ENCODE measurements at regions not wholly inside any gene's neighbourhood (a gene's known extent, or its start where the extent isn't known, plus 50 kb on each side); places are given as distances from the start of the nearest gene placed in this dataset.

DNA sequence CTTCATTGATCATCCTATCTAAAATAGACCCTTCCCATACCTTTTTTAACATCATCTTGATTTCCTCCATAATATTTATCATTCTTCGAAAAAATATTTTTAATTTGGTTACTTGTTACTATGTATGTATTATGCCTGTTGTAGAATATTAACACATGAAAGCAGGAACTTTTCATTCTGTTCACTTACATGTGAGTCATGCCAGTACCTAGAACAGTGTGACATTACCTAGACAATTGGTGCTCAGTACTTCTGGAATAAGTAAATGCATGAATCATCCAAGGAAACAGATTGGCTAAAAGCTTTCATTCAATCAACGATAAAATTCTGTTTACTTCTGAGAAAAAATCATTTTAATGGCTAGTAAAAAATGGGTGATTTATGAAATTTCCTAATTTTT is 76.4 kb downstream of the CXXC4 start:
- no peak for DNase-seq

DNA sequence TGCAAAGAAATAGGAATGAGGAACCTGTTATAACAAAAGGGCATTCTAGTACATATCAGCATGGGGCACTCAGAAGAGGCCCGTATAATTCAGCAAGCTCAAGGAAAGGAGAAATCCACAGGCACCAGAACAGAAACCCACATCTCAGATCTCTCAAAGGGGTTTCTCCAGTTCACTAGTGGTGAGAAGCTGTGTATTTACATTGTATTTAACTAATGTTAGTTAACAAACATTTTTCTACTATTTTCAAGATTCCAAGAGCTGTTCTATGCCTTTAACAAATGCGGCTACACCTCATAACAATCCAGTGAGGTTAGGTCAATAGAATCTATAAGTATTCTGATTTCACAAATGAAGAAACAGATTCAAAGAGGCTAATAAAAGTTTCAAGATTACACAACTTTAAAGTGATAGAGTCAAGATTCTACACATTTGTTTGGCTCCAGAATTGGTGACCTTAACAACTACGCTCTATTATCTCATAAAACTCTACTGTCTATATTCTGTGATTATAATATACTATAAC is 77.3 kb downstream of the CXXC4 start:
- DNase-seq: no peak

DNA sequence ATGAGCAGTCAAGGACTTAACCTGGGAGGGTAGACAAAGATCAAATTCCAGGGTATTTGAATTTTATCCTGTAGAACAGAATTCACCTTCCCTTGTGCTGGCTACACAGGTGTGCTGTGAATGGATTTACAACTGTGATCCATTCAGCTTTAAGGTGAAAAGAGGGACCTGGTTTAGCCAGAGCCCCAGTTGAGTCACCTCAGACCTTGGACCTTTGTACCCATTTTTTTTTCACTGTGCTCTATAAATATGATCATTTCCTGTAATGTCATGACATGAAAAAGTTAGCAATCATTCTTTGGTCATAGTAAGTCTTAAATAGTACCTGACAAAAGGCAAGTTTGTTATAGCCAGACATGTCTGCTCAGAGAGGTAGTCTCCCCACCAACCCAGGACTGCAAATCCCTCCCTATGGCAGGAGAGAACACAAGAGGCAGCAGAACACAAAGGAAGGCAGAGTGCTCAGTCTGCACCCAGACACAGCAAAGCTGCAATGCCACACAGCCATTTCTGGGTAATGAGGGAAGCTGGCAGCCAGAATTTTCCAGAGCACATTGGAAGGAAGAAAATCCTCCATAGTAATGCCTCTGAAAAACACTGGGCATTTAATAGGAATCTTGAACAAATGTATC is 77.9 kb downstream of the CXXC4 start:
- DNase-seq: no peak

DNA sequence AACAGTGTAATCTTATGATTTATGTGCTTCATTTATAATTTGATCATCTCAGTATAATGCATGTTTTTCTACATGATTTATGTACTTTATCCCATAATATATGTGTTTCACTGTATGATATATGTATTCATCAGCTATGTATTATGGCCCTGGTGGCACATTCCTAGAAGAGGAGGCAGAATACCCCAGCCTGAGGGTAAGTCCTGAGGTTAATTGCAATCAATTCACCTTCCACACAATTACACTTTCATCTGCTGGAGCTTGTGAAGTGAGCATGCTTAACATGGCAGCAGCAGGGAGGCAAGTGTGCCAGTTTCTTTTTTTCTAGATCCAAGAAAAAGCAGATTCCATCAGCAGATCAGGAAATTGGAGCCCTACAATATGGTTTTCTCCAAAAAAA is 81.2 kb downstream of the CXXC4 start:
- DNase-seq: no peak

DNA sequence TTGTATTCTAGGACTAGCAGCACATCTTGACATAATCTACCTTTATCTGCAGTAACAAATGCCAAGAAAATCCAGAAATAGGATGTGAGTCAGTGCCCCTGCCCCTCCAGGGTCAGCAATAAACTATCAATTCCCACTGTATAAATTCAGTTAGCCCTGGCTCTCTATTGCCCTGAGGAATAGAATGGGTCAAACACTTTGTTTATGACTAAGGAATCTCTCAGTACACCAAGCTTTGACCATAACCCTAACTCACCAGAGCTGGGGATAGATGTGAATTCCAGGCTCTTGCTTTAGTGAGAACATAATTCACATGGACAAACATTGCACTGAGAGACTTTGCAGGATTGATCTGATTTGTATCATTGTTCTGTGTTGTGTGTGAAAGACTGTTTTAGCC is 82.3 kb downstream of the CXXC4 start:
- DNase-seq: no peak

DNA sequence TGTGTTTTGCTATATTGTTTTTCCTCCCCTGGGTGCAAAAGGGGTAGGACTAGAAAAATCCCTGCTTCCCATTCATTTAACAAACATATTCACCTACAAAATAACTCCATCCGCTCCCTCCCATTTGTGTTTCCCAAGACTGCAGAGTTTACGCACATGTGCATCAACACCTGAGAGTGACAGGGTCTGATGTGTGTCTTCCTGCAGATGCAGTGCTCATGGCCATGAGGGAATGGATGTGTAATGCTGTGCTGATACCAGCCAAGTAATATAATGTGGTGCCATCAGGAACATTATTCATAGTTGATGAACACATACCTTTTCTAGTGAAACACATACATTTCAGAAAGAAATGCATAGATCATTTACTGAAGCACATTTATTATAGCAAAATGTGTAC is 83.2 kb downstream of the CXXC4 start:
- no peak for DNase-seq

DNA sequence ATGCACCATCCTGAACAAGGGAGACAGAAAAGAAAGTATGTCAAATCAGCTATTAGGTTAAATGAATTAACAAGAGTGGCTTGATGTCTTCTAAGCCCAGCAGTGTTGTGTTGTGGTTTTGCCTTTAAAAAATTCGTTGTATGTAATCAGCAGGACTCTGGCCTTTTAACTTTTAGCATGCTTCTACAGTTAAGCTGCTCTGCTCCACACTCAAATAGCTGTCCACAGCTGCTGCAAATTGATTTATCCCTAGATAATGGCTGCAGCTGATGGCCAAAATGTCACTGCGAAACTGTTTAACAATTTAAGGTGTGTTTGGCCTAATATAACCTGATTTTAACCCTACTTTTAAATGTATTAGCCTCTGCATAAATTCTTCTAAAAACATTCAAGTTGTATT is 85.8 kb downstream of the CXXC4 start:
- no peak for DNase-seq

DNA sequence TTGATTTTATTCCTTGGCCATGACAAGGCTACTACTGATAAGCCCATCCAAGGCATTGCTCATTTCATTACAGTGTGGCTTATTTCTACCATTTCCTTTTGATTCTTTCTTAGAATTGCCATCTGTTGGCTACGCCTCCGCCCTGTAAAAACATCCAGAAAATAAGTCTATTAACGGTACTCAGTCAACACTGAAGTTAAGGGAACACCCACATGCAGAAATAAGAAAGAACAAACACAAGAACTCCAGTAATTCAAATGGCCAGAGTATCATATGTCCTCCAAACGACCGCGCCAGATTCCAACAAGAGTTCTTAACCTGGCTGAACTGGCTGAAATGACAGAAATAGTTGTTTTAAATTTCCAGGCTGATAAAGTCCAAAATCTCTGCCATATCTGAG is 90.3 kb downstream of the CXXC4 start:
- no peak for DNase-seq

DNA sequence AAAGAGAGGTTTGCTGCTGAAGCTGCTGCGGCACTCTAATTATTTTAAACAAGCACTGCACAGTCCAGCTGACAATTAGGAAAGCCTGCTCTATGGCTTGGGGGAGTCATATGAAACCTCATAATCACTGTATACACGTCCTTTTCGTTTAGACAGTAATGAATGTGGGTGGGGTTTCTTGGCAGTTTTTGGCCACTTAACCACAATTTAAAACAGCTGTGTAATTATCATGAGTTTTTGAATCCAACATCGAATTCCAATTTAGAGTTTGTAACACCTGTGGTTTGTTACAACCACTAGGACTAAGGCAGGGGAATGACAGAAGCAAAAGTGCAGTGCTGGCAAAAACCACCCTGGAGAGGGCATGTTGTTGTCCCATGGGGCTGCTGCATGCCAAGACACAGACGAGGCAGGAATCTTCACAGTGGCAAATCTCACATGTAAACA is 99.5 kb downstream of the CXXC4 start:
- no peak for DNase-seq

DNA sequence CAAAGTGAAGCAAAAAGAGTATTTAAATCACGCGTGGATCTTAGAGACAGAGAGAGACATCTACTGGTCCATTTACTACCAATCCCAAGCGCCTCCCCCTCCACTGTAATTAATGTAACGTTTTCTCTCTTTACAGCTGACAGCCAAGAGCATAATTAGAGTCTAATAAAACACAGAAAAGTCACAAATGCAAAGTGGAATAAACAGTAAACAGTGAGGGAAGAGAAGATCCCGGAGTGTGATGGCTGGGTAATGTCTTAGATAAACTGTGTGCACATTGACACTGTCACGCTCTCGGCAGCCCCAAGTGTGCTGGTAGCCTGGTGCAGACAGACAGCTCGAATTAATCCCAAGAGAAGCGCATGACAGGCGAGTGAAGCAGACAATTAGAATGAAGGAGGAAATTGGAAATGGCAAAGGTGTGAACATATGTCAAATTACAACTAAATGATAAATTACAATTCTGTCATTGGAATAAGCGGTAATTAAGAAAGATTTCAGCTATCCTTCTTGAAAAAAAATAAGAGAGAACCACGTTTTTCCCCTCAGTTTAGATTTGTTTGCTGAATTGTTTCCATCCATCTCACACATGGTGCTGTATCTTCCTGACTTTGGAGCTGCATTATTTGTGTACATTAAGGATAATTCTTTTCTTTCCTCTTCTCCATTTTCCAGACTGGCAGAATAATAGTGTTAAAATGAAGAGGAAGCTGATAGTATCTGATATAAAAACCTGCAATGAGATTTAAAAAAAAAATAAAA is 100.1 kb downstream of the CXXC4 start:
- no peak for DNase-seq

DNA sequence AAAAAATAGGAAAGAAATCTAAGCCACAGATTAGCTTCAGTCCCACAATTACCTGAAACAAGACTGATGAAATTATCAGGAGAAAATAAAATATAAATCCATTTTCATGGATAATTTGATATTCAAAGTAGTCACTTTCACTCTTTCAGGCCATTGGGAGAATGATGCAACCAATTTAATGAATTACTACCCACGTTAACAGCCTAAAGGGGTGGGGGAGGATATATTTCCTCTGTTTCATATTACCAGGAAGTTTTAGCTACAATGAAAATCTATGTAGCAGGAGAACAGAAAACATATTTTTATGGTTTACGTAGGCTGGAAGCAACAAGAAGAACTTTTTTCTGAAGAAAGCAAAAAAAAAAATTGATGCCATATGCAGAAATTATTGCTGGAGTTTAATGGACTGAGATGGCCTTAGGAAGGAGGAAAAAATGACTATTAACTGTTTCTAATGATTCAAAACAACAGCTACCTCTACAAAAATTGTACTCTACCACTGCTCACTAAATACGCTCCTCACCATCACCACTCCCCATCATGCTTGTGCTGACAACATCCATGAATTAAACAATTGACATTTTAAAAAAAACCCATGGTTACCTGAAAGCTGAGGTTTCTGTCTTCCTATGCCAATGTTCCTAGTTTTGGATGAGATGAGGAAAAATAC is 100.9 kb downstream of the CXXC4 start:
- DNase-seq: no peak

DNA sequence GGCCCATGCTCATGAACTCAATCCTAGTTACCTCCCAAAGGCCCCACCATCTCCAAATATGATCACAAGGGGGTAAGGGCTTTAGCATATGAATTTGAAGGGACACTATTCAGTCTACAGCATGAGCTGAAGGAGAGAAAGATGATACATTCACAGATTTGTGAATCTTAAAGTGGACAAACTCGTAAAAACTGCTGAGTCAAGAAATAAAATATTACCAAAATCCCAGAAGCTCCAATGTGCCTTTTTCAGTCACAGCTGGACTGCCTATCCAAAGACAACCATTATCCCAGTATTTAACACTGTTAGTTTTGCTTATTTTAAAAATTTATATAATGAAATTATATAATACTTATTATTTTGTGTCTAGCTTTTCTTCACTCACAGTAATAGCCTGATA is 109.0 kb downstream of the CXXC4 start:
- no peak for DNase-seq

DNA sequence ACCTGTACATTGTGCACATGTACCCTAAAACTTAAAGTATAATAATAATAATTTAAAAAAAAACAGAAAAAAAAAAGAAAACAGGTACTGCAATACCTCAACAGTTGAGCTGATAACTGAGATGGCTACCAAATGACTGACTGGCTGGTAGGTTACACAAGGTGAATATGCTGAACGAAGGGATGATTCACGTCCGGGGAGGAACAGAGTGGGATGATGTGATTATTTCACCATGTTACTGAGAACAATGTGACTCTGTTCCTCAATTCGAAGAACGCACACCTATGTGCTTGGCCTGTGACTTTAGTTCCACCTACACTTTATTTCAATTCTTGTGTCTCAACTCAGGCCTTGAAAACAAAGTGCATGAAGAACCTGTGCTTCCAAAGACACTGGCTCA is 111.7 kb downstream of the CXXC4 start:
- DNase-seq: no peak

DNA sequence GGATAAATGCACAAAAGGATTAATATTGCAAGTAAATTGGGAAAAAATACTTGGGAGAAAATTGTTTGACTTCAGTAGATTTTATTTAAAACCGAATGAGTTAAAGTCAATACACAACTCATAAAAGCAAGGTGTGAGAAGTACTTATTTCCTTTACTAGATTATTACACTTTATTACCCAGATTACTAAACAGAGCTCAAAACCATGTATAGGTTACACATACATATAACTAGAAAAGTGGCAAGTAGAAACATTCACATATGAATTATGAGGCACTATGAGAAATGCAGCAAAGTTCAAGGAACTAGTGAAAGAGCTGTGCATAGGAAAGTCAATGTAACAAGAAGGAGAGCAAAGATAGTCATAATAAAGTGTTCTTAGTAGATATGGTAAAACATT is 113.0 kb downstream of the CXXC4 start:
- DNase-seq: no peak

DNA sequence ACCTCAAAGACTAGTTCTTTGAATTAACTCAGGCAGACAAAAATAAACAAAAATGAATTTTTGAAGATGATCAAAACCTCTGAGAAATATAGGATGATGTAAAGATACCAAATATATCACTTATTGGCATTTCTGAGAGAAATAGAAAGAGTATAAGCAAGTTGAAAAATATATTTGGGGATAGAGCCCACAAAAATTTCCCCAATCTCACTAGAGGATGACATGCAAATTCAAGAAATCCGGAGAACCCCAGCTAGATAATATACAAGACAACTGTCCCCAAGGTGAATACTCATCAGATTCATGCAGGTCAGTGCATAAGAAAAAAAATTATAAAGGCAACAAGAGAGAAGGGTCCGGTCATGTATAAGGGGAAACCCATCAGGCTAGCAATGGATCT is 129.1 kb downstream of the CXXC4 start:
- DNase-seq: no peak

DNA sequence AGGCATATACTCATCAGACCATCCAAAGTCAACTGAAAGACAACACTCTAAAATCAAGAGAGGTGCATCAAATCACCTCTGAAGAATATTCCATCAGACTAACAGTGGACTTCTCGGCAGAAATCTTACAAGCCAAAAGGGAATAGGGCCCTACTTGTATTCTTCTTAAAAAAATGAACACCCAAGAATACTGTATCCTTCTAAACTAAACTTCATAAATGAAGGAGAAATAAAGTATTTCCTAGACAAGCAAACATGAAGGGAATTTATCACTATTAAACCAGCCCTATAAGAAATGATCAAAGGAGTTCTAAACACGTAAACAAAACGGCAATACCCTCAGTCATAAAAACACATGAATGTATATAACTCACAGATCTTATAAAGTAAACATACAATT is 141.2 kb downstream of the CXXC4 start:
- no peak for DNase-seq

DNA sequence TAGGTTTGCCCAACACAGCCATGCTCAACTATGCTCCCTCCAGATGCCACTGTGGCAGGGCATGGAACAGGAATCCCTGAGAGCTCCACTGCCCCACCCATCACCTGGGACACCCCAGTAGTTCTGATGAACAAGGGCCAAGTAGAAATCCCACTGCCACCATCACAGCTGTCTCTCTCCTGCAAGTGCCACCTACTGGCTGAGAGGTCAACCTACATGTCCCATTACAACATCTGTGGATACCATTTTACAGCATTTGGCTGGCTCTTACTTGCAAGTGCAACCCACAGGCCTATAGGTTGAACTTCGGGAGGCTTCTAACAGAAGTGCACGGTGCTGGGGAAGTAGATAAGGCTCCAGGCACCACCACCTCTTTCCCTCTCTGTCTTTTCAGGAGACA is 142.5 kb downstream of the CXXC4 start:
- no peak for DNase-seq

DNA sequence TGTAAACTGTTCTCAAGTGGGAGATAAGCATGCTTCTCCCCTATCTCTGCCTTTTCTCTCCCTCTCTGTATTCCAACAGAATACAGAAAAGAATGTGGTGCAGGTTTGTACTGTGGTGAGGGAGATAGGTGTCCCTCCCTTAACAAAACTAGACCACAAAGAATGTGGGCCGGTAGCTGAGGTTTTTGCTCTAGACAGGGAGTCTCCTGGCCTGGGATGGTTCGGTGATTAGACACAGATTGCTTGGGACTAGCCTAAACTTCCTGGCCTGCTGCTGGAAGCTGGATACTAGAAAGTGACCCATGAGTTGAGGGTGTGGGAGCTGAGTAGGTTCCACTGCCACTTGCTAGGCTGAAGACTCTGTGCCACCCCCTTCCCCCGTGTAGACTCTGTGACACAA is 143.0 kb downstream of the CXXC4 start:
- DNase-seq: no peak

DNA sequence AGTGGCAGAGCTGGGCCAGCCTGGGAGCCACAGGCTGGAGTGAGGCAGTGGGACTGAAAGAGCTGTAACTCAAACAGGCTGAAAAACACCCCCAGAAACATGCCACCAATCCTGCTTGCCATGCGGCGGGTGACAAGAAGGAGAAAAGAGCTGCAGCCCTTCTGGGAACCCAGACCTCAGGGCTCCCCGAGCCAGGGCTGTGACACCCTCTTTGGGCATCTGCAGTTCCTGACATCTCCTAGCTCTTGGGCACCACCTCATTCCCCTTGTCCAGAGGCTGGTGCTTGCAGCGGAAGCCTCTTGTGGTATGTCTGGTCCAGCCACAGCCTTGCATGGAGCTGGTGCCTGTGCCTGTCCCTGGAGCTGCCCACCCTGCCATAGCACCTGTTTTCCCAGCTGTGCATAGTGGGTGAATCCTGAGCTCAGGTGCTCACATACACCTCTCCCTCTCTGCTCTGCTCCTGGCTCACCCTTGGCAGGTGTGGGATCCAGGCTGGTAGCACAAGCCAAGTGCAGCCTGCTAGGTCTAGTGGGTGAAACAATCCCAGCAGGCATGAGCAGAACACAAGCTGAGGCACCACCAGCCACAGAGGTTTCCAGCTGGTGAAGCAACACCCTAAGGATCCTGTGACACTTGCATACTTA is 149.0 kb downstream of the CXXC4 start:
- no peak for DNase-seq

DNA sequence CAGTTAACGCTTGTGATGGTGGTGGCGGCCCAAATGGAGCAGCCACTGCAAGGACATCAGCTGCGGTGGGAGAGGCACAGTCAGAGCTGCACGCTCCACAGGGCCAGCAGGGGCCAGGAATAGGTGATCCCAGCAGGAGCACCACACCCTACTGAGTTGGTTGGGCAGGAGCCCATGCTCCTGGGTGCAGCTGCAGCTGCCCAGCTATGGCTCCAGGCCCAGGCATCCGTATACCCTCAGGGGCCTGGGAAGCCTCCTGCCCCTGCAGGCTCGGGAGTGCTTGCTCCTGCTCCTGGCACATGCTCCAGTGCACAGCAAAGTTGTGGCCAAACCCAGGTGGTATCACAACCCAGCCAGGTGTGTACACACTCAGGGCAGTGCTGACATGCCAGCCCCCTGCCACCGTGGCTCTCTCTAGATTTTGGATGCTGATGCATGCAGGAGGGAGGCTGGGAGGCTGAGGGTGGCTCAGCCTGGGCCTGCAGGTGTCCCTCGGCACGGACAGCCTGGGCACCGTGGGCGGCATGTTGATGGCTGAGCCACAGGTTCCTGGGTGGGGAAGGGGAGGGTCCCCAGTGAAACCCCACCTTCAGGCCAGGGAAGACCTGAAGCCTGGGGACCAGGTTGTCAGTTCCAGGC is 150.2 kb downstream of the CXXC4 start:
- no peak for DNase-seq

DNA sequence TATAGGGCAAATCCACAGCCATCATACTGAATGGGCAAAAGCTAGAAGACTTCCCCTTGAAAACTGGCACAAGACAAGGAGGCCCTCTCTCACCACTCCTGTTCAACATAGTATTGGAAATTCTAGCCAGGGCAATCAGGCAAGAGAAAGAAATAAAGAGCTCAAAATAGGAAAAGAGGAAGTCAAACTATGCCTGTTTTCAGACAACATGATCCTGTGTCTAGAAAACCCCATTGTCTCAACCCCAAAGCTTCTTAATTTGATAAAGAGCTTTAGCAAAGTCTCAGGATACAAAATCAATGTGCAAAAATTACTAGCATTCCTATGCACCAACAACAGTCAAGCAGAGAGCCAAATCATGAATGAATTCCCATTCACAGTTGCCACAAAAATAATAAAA is 160.3 kb downstream of the CXXC4 start:
- no peak for DNase-seq

DNA sequence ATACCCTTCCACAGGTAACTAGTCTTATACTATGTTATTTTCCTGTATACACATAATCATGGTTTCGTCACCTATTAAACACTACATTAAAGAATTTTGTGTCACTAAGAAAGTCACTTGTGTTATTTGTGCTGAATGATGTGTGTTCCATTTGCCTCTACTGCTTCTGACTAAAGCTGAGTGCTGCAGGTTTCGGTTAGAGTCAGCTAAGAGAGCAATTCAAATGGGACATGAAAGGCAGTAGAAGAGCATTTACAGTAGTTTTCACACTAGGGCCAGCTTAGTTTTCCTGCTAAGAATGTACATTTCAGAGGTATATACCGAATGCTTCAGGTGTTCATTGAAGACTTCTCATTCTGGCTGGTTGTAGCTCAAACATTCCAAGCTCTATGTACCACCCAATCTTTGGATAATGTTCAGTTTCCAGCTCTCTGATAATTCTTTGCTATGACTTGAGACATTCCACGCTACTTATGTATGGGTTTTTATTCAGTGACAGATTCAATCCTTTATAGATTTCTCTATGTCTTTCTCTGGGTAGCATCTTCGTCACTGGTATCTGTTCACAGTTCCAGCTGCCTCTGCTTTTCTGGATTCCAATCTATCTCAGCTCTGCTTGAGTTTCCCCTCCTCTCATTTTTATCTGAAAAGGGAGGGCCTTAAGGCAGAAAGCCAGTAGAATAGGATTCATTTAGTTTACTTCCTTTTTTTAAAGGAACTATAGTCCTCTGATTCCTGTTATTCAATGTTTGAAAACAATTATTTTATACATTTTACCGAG is 164.4 kb downstream of the CXXC4 start:
- DNase-seq: no peak
